GM12891 (cell line): ENCODE measurements at regions not wholly inside any gene's neighbourhood (a gene's known extent, or its start where the extent isn't known, plus 50 kb on each side); places are given as distances from the start of the nearest gene placed in this dataset.

Experiments used
- DNase-seq: peaks from one replicate; pipeline ENCODE4 v3.0.0; 2011; ENCODE audit warnings: low spot score; ENCODE audit not compliant: insufficient read length
- FAIRE-seq: peaks from 2 replicates; lab custom pipeline; 2011; peaks lifted over from hg19 to GRCh38; lab: Jason Lieb, UNC
- PAX5 ChIP-seq: IDR thresholded peaks from 2 replicates; pipeline ENCODE4 v1.6.1; 2011; ENCODE audit warnings: low read length, moderate library complexity, mild to moderate bottlenecking; ENCODE audit not compliant: insufficient read depth, severe bottlenecking
- POLR2A ChIP-seq: IDR thresholded peaks from 2 replicates; pipeline ENCODE4 v1.6.1; 2011; ENCODE audit warnings: low read depth, low read length, control low read depth
- POLR2AphosphoS5 ChIP-seq: IDR thresholded peaks from 2 replicates; pipeline ENCODE4 v1.6.1; 2011; ENCODE audit warnings: low read depth, low read length, control low read depth
- POU2F2 ChIP-seq: IDR thresholded peaks from 2 replicates; pipeline ENCODE4 v1.6.1; 2011; ENCODE audit warnings: low read depth, mild to moderate bottlenecking, control low read depth, low read length, moderate library complexity
- SPI1 ChIP-seq: IDR thresholded peaks from 2 replicates; pipeline ENCODE4 v1.6.1; 2011; ENCODE audit warnings: low read depth, low read length, control low read depth
- TAF1 ChIP-seq: IDR thresholded peaks from 2 replicates; pipeline ENCODE4 v1.6.1; 2011; ENCODE audit warnings: low read depth, low read length, control low read depth

- DNase-seq (no peak), FAIRE-seq (no peak)
- TF ChIP-seq PAX5 (no peak), POU2F2 (no peak), SPI1 (no peak), POLR2AphosphoS5 (no peak), TAF1 (no peak), POLR2A (no peak)
Observed at GRCh38 chr6:145525038-145525437, 210.3 kb downstream of the EPM2A start.

- DNase-seq (no peak), FAIRE-seq (no peak)
- TF ChIP-seq SPI1: no peak
- TF ChIP-seq TAF1: no peak
- no peak for TF ChIP-seq PAX5
- TF ChIP-seq POLR2A: no peak
- no peak for TF ChIP-seq POU2F2
- TF ChIP-seq POLR2AphosphoS5: no peak
Observed at GRCh38 chr6:145529582-145529981, 205.7 kb downstream of the EPM2A start.

GRCh38 chr6:145530454-145530853 lies 204.9 kb downstream of the EPM2A start:
- DNase-seq (no peak), FAIRE-seq (no peak)
- TF ChIP-seq PAX5: no peak
- TF ChIP-seq SPI1: no peak
- TF ChIP-seq POU2F2: no peak
- no peak for TF ChIP-seq TAF1
- TF ChIP-seq POLR2A: no peak
- TF ChIP-seq POLR2AphosphoS5: no peak

GRCh38 chr6:145531032-145531431 lies 204.3 kb downstream of the EPM2A start:
- TF ChIP-seq POU2F2 (no peak), POLR2AphosphoS5 (no peak), PAX5 (no peak), POLR2A (no peak), SPI1 (no peak), TAF1 (no peak)
- DNase-seq (no peak), FAIRE-seq (no peak)

DNA sequence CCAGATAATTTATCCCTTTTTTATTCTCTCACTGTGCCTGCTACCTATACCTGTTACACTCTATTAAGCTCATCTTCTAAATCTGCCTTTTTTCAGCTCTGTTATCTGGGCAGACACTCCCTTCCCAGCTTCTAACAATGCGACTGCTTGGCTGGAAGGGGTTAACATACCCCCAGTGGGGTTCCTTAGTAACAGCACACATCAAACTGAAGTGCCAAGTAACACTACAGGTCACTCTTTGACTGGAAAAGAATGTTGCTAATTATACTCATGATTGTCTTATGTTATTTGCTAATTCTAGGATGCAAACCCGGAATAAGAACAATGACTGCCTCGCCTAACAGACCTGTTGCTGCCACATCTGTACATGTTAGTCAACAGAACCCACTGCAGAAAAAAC lies 203.5 kb downstream of the EPM2A start:
- DNase-seq (no peak), FAIRE-seq (no peak)
- TF ChIP-seq PAX5: no peak
- no peak for TF ChIP-seq POU2F2
- TF ChIP-seq POLR2A: no peak
- no peak for TF ChIP-seq TAF1
- no peak for TF ChIP-seq SPI1
- no peak for TF ChIP-seq POLR2AphosphoS5

GRCh38 chr6:145532361-145532760 lies 203.0 kb downstream of the EPM2A start:
- no peak for FAIRE-seq

GRCh38 chr6:145534989-145535388 lies 200.3 kb downstream of the EPM2A start:
- no peak for FAIRE-seq
- no peak for TF ChIP-seq POLR2AphosphoS5
- no peak for TF ChIP-seq PAX5
- TF ChIP-seq POU2F2: no peak
- TF ChIP-seq POLR2A: no peak
- no peak for TF ChIP-seq TAF1
- TF ChIP-seq SPI1: no peak

More at GRCh38 chr6:145532361-145532760, 203.0 kb downstream of the EPM2A start:
- no peak for TF ChIP-seq POU2F2
- no peak for TF ChIP-seq POLR2AphosphoS5
- DNase-seq: no peak

GRCh38 chr6:145538989-145539388 lies 196.3 kb downstream of the EPM2A start:
- FAIRE-seq (no peak), DNase-seq (no peak)
- TF ChIP-seq POU2F2 (no peak), POLR2AphosphoS5 (no peak), SPI1 (no peak), PAX5 (no peak), TAF1 (no peak)

More at GRCh38 chr6:145534989-145535388, 200.3 kb downstream of the EPM2A start:
- no peak for DNase-seq

DNA sequence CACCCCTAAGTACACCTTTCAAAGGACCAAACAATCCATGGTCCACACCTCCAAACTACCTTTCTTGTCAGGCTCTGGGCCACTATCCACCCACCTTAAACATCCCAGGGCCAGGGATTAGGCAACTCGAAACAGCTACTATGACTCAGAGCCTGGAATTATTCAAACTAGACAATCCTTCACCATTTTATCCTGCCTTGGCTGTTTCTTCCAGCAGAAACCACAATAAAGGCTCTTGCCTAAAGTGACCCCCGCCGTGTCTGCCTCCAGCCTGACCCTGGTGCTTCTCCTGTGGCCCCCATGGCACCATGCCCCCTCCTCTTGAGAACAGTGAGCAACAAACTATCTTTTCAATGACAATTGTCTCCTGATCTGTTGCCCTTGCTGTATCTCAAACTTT lies 195.5 kb downstream of the EPM2A start:
- TF ChIP-seq POLR2A (no peak), TAF1 (no peak), POU2F2 (no peak), POLR2AphosphoS5 (no peak), PAX5 (no peak), SPI1 (no peak)
- DNase-seq (no peak), FAIRE-seq (no peak)

DNA sequence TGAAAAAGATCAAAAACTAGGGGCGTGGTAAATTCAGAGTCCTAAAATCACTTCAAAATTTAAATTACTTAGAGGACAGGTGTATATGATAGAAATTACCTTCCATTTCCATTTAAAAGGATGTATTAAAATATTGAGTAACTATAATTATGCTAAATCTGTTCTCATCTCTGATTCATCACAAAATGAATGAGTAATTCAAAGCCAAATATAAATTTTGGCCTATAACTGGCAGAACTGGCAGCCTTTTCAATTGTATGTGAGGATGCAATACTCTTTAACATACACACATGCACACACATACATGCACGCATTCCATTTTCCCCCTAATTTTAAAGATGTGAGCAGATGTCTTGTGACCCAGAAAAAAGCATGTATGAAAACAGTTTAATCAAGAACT lies 194.6 kb downstream of the EPM2A start:
- FAIRE-seq: no peak
- no peak for DNase-seq
- no peak for TF ChIP-seq POLR2A
- TF ChIP-seq PAX5: no peak
- TF ChIP-seq TAF1: no peak
- no peak for TF ChIP-seq POU2F2
- TF ChIP-seq SPI1: no peak
